Activated CD4-positive, alpha-beta T cell treated with anti-CD3 and anti-CD28 coated beads, Interleukin-2, amount 50 U/mL, for 4 hours (primary cell): ENCODE measurements at regions not wholly inside any gene's neighbourhood (a gene's known extent, or its start where the extent isn't known, plus 50 kb on each side); places are given as distances from the start of the nearest gene placed in this dataset.

Experiments
- DNase-seq, 2 experiments: peaks; one replicate each; pipeline ENCODE4 v3.0.0-alpha.2; 2020

GRCh38 chr2:118496870-118497611, 350.4 kb downstream of the EN1 start:
- no peak for DNase-seq

GRCh38 chr2:118496467-118496866, 351.0 kb downstream of the EN1 start:
- no peak for DNase-seq

DNA sequence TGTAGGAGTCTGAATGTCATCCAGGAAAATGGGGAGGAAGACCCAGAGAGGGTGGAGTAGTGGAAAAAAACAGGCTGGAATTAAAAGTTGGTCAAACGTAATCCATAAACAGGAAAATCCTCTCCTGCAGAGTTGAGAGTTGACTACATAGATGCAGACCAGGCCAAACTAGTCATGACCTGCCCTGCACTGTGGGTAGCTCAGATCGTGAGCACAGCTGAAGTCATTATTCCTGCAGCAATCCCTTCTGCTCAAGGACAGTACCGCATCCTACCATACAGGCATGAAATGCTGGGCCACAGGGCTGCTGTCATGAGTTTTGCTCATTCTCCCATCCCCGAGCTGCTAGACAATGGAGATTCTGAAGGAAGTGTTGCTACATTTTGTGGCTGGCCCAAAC, 352.2 kb downstream of the EN1 start:
- no peak for DNase-seq

GRCh38 chr2:118493213-118493612, 354.2 kb downstream of the EN1 start:
- no peak for DNase-seq

DNA sequence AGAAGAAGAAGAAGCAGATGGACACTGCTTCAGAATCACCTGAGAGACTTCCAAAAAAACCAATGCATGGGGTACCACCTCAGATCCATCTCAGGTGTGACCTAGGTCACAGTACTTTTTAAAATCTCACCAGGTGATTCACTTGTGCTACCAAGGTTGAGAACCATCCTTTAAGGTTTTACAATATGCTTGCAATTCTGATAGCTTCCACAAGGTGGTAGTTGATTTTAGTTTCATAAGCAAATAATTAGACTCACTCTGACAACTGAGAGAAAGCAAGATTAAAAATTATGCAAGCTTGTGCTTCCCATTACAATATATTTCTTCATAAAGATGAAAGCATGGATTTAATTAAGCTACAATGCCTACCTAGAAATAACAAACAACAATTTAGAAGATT, 355.1 kb downstream of the EN1 start:
- DNase-seq: no peak

DNA sequence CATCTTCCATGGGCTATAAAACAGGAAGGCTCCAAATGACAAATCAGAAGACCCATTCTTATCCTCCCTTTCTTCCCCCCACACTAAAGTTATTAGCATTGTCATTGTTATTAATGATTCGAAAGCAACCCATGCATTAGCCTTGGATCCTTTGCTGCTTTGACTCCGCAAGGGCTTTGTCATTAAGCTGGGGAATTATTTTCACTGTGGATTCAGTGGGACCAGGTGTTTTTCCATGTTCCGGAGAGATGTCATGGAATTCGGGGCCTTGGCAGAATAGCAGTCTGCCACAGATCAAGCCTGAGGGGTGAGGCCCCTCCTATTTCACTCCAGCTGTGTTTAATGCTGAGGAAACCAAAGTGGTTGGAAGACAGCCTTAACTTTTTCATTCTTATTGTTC, 357.1 kb downstream of the EN1 start:
- no peak for DNase-seq

DNA sequence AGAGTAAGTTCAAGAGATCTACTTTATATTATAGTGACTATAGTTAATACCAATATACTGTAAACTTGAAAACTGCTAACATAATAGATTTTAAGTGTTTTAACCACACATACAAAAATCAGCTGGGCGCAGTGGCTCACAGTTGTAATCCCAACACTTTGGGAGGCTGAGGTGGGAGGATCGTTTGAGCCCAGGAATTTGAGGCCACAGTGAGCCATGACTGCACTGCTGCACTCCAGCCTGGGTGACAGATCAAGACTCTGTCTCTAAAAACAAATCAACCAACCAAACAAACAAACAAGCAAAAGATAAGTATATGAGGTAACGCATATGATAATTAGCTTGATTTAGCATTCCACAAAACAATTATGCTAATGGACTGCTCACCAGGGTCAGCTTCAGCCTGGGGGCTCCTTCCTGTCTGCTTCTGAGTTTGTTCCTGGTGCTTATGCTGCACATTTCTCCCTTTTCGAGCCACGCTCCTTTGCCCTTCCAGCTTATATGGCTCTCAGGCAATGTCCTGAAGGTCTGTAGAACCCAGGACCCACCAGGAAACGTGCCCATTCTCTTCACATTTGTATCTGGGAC, 357.6 kb downstream of the EN1 start:
- DNase-seq: no peak

DNA sequence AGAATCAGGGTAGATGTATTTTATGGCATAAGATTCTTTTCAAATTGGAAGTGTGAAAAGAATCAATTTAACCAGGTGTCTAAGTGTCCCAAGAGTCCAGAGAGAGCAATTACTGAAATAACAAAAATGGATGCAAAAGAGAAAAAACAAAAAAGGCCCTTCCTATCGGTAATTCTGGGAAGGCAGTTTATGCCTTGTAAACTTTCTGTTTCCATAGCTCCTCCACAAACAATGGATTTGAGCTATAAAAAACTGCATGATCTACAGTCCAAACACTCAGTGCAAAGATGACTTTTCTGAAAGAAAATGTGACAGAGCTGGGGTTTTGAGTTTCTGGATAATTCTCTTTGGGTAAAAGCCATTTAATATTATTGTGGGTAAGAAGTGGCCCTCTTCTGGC, 366.1 kb downstream of the EN1 start:
- no peak for DNase-seq

DNA sequence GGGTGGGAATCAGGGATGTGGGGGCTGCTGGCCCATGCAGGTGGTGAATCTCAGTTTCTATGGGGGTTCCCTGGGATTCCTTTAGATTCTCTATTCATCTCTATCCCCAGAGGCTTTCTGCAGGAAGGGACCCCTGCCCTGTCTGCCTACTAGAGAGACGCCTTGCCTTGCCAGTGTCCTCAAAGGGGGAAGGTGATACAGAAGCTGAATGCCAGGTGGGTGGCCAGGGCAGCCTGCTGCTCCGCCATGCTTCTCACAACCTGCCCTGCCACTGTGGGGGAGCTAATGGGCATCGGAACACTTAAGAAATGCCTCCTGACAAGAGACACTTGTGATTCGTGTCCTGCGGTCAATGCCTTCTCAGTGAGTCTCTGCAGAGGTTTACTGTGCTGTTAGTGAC, 368.4 kb downstream of the EN1 start:
- no peak for DNase-seq

DNA sequence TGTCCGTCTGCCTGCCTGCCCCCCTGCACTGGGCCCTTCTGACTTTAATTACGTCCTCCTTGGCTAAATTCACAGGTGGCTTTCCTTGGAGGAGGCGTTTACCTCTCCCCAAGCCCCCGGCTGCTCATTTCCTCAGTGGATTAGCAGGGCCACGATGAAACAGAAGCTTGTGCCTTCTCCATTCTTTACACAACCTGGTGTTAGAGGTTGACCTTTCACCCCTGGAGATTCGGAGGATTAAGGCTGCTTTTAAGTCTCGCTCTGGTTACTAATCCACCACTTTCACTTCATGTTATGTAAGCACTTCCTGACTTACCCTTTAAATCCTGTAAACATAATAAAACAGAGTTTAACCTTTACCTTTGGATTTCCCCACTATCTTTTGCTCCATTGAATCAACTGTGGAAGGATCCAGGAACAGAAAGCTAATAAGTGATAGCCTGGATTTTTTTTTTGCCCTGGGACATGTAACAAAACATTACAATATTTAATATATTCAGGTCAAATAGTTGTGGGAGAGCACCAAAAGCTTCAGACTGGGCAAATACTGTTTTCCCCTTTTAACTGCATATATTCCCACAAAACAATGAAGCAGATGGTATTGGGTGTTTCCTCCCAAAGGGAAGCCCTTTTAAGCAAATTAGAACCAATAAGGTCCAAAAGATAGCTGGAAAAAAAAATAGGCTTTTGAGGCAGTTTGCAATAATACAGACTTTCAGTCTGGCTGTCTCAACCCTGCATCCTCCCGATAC, 370.2 kb downstream of the EN1 start:
- no peak for DNase-seq

DNA sequence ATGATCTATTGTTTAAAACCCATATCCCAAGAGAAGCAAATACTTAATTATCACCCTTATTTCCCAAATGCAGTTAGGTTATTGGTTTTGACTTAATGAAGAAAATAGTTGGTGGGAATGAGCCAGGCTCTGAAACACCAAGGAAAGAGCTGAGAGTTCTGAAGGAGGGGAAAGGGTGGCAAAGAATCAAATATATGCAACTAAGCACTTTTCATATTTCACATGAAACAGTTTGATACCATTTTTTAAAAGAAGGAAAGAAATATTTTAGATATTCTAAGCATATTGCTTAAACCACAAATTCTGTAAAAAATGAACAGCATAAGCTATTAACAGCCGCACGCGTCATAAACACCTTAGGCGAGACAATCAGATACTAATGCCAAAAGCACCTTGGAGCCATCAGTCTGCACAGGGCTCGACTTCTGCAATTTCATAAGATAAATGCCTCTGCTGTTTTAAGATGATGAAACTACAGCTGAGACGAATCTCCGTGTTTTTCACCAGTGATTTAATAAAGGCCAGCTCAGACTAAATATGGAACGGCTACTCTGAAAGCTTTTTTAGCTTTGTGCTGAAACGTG, 371.7 kb downstream of the EN1 start:
- DNase-seq: no peak

DNA sequence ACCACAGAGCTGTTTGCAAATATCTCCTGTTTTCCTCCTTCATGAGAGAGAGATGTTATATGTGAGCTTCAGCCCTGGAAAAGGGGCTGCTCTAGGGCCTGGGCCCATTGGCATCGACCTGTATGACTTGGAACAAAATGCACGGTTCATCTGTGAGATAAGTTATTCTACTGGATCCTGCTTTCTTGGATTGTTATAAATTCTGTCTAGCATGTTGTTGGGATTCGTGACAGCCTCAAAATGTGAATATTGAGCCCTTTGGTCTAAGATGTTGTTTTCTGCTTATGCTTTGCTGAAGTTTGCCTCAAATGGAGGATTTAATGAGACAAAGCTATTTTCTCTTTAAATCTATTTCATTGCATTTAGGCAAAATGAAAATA, 372.9 kb downstream of the EN1 start:
- DNase-seq: no peak

DNA sequence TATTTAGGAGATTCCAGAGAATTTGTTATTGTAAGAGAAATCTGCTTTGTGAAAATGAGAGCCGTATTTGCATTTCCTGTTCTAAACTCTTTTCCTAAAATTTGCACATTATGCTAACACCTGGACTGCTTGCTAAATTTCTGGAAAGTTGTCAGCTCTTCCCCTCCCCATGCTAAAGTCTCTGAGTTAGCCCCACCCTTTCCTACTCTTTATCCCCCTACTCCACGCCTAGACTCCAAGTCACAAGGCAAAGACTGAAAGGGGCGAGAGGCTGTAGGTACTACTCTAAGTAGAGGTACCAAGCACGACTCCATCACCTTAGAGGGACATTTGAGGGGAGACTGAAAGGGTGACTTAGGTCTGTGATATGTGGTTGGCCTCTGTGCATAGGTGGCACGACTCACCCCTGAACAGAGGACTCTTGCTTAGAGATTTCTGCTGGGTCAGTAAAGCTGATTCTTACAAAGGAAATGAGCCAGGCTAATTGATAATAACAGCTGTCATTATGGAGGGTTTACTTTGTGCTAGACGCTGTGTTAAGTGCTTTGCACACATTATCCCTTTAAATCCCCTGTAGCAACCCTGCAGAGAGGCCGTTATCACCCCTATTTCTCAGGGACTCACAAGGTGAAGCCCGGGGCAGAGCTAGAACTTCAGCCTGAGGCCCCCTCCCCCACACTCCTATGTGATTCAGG, 373.5 kb downstream of the EN1 start:
- no peak for DNase-seq

GRCh38 chr2:118473241-118473640, 374.2 kb downstream of the EN1 start:
- DNase-seq: no peak

GRCh38 chr2:118470297-118470696, 377.2 kb downstream of the EN1 start:
- DNase-seq: no peak

DNA sequence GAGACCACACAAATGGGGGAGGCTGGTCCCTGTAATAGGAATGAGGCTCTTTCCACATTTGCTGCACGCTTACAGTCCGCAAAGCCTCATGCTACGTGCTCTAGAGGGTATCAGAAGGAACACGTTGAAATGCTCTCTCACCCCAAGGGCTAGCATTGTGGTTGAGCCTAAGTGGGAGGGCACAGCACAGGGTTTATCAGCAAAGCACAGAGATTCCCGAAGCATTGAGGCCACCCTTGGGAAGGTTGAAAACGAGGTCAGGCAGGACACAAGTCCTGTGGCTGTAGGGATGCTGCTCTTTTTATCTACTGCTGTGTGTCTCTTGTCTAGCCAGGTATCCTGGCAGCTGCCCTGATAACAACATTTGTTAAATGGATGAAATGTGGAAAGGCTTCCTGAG, 378.3 kb downstream of the EN1 start:
- no peak for DNase-seq

GRCh38 chr2:118464546-118465265, 376.4 kb downstream of the INSIG2 start:
- no peak for DNase-seq

- DNase-seq: no peak
These were observed 375.8 kb downstream of the INSIG2 start for GRCh38 chr2:118464046-118464445.

- no peak for DNase-seq
These were observed 372.2 kb downstream of the INSIG2 start for GRCh38 chr2:118460425-118460824.

GRCh38 chr2:118459426-118459825, 371.2 kb downstream of the INSIG2 start:
- no peak for DNase-seq

- no peak for DNase-seq
These were observed 369.7 kb downstream of the INSIG2 start for GRCh38 chr2:118457951-118458350.

GRCh38 chr2:118449401-118449800, 361.1 kb downstream of the INSIG2 start:
- no peak for DNase-seq

- no peak for DNase-seq
These were observed 355.3 kb downstream of the INSIG2 start for GRCh38 chr2:118443596-118443995.
